Retinal pigment epithelial cell (primary cell): ENCODE measurements at regions not wholly inside any gene's neighbourhood (a gene's known extent, or its start where the extent isn't known, plus 50 kb on each side); places are given as distances from the start of the nearest gene placed in this dataset.

ENCODE experiments used
- DNase-seq: peaks from one replicate; pipeline ENCODE4 v3.0.0-alpha.2; 2010; ENCODE audit warnings: low read depth
- H3K4me3 ChIP-seq: 2 replicates; pipeline ENCODE4 v1.5.1; 2011; ENCODE audit warnings: mild to moderate bottlenecking, low read length, control low read depth, moderate library complexity
- TF ChIP-seq, protein P1 (sequence below): conservative IDR thresholded peaks from 2 replicates; pipeline ENCODE4 v1.5.1; 2011; ENCODE audit warnings: low read depth, low read length, control low read depth, inconsistent platforms

DNA sequence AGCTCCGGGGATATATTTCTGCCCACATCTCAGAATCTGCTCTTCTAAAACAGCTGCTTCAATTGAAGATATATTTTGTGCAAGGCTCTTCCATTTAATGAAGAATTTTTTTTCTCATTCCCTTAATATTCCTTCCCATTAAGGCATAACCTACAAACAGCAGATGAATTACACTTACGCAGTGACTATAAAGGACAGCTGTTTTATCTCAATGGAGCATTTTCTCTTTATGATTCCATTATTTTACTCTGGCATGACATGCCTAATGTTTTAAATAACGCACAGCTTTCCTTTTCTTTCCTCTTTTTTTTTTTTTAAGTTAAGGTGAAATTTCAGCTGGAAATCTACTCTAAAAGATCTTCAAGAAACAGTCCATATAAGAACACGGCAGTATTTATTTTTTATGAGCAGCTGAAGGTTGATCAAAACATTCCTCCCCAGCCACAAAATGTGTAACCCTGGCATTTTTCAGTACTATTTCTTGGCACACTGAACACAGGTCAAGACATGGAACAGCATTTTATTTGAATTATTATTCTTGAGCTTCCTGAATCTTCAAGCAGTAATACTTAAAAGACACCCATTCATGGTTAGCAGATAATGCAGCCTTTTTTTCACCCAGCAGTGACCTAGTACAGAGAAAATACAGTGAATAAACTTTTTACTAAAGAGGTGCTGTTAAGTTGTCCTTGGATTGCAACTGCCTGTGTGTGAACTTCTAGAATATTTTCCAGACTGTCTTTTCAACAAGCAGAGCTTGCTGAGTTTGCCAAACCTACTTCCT is 118.1 kb upstream of the FOXN3 start:
- TF ChIP-seq, protein P1, sequence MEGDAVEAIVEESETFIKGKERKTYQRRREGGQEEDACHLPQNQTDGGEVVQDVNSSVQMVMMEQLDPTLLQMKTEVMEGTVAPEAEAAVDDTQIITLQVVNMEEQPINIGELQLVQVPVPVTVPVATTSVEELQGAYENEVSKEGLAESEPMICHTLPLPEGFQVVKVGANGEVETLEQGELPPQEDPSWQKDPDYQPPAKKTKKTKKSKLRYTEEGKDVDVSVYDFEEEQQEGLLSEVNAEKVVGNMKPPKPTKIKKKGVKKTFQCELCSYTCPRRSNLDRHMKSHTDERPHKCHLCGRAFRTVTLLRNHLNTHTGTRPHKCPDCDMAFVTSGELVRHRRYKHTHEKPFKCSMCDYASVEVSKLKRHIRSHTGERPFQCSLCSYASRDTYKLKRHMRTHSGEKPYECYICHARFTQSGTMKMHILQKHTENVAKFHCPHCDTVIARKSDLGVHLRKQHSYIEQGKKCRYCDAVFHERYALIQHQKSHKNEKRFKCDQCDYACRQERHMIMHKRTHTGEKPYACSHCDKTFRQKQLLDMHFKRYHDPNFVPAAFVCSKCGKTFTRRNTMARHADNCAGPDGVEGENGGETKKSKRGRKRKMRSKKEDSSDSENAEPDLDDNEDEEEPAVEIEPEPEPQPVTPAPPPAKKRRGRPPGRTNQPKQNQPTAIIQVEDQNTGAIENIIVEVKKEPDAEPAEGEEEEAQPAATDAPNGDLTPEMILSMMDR, result no peak
- H3K4me3 ChIP-seq, result no peak overlapping the region
- DNase-seq, result no peak

DNA sequence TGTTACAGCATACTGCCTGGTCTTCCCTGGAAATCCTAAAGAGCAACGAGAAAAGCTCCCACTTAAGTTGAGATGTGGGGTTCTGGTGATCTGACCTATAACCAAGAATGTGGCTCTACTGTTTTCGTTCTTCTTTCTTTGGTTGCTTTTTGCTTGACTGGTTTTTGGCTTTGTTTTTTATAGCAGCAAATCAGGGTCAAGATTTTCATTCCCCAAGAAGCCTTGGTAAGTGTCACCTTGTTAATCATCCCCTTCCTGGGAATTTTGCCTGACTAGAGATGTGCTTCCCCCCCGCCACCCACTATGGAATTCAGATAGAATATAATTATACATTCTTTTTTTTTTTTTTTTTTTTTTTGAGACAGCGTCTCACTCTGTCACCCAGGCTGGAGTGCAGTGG is 116.7 kb upstream of the FOXN3 start:
- DNase-seq, result no peak
- H3K4me3 ChIP-seq, result no peak overlapping the region
- TF ChIP-seq, protein P1, result no peak

DNA sequence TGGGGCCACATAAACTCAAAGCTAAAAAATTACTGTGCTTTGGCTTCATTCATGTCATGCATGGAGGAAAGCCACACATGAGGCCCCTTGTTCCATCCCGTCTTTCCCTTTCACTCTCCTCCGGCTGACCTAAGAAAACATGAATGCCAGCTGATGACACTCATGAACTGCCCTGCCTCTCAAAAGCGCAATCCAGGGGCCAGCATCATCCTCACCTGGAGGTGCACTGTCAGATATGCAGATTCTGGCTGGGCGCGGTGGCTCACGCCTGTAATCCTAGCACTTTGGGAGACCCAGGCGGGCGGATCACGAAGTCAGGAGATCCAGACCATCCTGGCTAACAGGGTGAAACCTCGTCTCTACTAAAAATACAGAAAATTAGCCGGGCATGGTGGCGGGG is 116.1 kb upstream of the FOXN3 start:
- DNase-seq, result no peak
- H3K4me3 ChIP-seq, result no peak overlapping the region
- TF ChIP-seq, protein P1, result no peak

DNA sequence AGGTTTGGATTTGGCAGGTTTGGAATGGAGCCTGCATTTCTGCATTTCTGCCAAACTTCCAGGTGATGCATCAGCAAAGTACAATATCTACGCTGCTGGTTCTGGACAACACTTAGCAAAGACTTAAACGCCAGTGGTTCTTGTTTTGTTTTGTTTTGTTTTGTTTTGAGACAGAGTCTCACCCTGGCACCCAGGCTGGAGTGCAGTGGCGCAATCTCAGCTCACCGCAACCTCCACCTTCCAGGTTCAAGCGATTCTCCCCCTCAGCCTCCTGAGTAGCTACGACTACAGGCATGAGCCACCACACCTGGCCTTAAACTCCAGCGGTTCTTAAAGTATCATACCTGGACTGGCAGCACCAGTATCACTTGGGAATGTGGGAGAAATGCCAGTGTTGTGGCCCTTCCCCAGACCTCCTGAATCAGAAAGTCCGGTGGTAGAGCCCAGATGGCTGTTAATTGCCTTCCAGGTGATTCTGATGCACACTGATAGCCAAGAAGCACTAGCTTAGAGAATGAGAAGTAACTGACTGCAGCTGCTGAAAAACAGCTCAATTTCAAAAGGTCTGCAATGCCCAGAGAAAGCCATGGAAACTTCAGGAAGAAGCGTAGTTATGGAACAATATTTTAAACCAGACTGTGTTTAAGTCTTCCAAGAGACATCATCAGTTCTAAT is 114.8 kb upstream of the FOXN3 start:
- no peak for DNase-seq
- TF ChIP-seq, protein P1, result no peak
- H3K4me3 ChIP-seq, result no peak overlapping the region

DNA sequence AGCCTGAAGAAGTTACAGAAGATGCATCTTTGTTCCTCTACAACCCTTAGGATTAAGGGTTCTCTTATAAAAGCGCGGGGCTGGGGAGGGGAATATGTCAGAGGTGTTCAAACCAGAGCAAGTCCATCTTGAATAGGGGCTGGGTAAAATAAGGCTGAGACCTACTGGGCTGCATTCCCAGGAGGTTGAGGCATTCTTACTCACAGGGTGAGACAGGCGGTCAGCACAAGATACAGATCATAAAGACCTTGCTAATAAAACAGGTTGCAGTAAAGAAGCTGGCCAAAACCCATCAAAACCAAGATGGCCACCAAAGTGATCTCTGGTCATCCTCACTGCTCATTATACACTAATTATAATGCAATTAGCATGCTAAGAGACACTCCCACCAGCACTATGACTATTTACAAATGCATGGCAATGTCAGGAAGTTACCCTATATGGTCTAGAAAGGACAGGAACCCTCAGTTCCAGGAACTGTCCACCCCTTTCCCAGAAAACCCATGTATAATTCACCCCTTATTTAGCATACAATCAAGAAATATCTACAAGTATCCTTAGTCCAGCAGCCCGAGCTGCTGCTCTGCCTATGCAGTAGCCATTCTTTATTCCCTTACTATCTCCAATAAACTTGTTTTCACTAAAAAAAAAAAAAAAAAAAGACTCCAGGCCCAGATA is 108.1 kb upstream of the FOXN3 start:
- TF ChIP-seq, protein P1, result no peak
- no peak for DNase-seq
- no peak overlapping the region for H3K4me3 ChIP-seq

DNA sequence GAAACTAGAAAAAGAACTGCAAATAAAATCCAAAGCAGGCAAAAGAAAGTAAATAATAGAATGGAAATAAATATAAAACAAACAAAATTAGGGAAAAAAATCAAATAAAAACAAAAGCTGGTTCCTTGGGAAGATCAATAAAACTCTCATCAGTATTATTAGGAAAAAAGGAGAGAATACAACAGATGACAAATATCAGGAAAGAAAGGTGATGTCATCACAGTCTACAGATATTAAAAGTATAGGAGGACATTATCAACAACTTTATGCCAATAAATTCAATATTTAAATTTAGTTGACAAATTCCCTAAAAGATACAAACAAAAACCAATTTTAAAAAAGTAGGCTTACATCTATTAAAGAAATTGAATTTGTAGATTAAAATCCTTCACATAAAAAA is 107.4 kb upstream of the FOXN3 start:
- DNase-seq, result no peak
- TF ChIP-seq, protein P1, result no peak
- no peak overlapping the region for H3K4me3 ChIP-seq
